Kidney (tissue), 13 donors: ENCODE measurements at regions not wholly inside any gene's neighbourhood (a gene's known extent, or its start where the extent isn't known, plus 50 kb on each side); places are given as distances from the start of the nearest gene placed in this dataset.

Experiments
- DNase-seq, 5 donors: peaks; one replicate each; pipeline ENCODE4 v3.0.0-alpha.2; 2013 to 2020
- FAIRE-seq: peaks from 2 replicates; lab custom pipeline; 2012; peaks lifted over from hg19 to GRCh38; lab: Jason Lieb, UNC
- H3K27ac ChIP-seq, 2 donors: one replicate each; pipeline ENCODE4 v1.7.0; 2013; ENCODE audit warnings: low read depth in 2 of 2, low read length in 2 of 2, inconsistent platforms in 1 of 2
- H3K27me3 ChIP-seq: one replicate; pipeline ENCODE4 v1.7.1; 2013; ENCODE audit warnings: low read length, inconsistent platforms; ENCODE audit not compliant: control insufficient read depth, insufficient read depth
- H3K36me3 ChIP-seq, 3 donors: one replicate each; pipeline versions ENCODE4 v1.7.0 to v1.7.1; 2013; ENCODE audit warnings: low read length in 3 of 3, control low read depth in 1 of 3, inconsistent platforms in 1 of 3; ENCODE audit not compliant: insufficient read depth in 3 of 3, control insufficient read depth in 2 of 3
- H3K4me1 ChIP-seq, 3 donors: one replicate each; pipeline versions ENCODE4 v1.7.0 to v1.7.1; 2013; ENCODE audit warnings: low read length in 3 of 3, inconsistent platforms in 1 of 3, low read depth in 1 of 3; ENCODE audit not compliant: control insufficient read depth in 2 of 3, insufficient read depth in 2 of 3
- H3K4me3 ChIP-seq, 3 donors: one replicate each; pipeline versions ENCODE4 v1.7.0 to v1.8.1; 2013; ENCODE audit warnings: low read length in 3 of 3, control low read depth in 1 of 3, inconsistent platforms in 1 of 3
- H3K9ac ChIP-seq, 3 donors: one replicate each; pipeline versions ENCODE4 v1.7.0 to v1.7.1; 2013; ENCODE audit warnings: low read length in 3 of 3, control low read depth in 1 of 3, inconsistent platforms in 1 of 3
- H3K9me3 ChIP-seq, 3 donors: one replicate each; pipeline versions ENCODE4 v1.7.0 to v1.7.1; 2013; ENCODE audit warnings: low read length in 3 of 3, control low read depth in 1 of 3, inconsistent platforms in 1 of 3; ENCODE audit not compliant: control insufficient read depth in 2 of 3, insufficient read depth in 1 of 3
- CTCF ChIP-seq: IDR thresholded peaks from 3 replicates; pipeline ENCODE4 v1.5.1; 2012; ENCODE audit warnings: mild to moderate bottlenecking, moderate library complexity, borderline replicate concordance; ENCODE audit not compliant: insufficient read depth; ENCODE audit errors: extremely low read depth
- intact Hi-C: fragments of 100-400 bp; cut with DNase I; formaldehyde crosslinking; loops from one replicate; pipeline ENCODE4 v1.11.1; 2022
- donor health status: control.
- donor health status: control.
- donor health status: control.
- donor health status: control.
- donor health status: control.
- donor health status: DM: yes; HTN: yes; CAD: no.
- donor health status: Normal renal cell carcinoma (clear cell type).

GRCh38 chr2:47315475-47315874 is 53.6 kb upstream of the EPCAM start:
- Histone ChIP-seq H3K36me3 (no peaks in the 10 kb centered on the region), H3K4me3 (no peak overlapping the region), H3K27ac (no peak overlapping the region), H3K4me1 (peaks cover 0 to 9% (median 6%) of the 10 kb centered on the region in 3 donors), H3K27me3 (no peaks in the 10 kb centered on the region), H3K9me3 (no peaks in the 10 kb centered on the region), H3K9ac (no peak overlapping the region)
- no peak for DNase-seq
- no peak for TF ChIP-seq CTCF
- intact Hi-C loops, result no loop called here
- FAIRE-seq, result no peak

GRCh38 chr2:47313728-47314127 is 55.4 kb upstream of the EPCAM start:
- no peak overlapping the region for H3K4me3 ChIP-seq
- no peak for FAIRE-seq
- no peak for DNase-seq
- H3K27ac ChIP-seq, result no peak overlapping the region
- H3K27me3 ChIP-seq, result no peaks in the 10 kb centered on the region
- no peak for TF ChIP-seq CTCF
- no peak overlapping the region for H3K9ac ChIP-seq
- H3K4me1 ChIP-seq, result peaks cover 4 to 18% (median 12%) of the 10 kb centered on the region in 3 donors
- H3K9me3 ChIP-seq, result no peaks in the 10 kb centered on the region
- H3K36me3 ChIP-seq, result no peaks in the 10 kb centered on the region
- intact Hi-C loops, result no loop called here

GRCh38 chr2:47313141-47313691 is 55.9 kb upstream of the EPCAM start:
- H3K4me1 ChIP-seq, result peaks cover 4 to 18% (median 12%) of the 10 kb centered on the region in 3 donors
- DNase-seq, result no peak
- TF ChIP-seq CTCF, result no peak
- H3K4me3 ChIP-seq, result no peak overlapping the region
- H3K36me3 ChIP-seq, result no peaks in the 10 kb centered on the region
- no peaks in the 10 kb centered on the region for H3K9me3 ChIP-seq
- H3K9ac ChIP-seq, result no peak overlapping the region
- H3K27ac ChIP-seq, result no peak overlapping the region
- FAIRE-seq, result no peak
- no peaks in the 10 kb centered on the region for H3K27me3 ChIP-seq
- intact Hi-C loops, result no loop called here

- peaks cover 4 to 18% (median 12%) of the 10 kb centered on the region in 3 donors for H3K4me1 ChIP-seq
- H3K36me3 ChIP-seq, result no peaks in the 10 kb centered on the region
- FAIRE-seq, result no peak
- H3K4me3 ChIP-seq, result no peak overlapping the region
- no peak for TF ChIP-seq CTCF
- no peaks in the 10 kb centered on the region for H3K9me3 ChIP-seq
- no peak overlapping the region for H3K27ac ChIP-seq
- intact Hi-C loops, result no loop called here
- DNase-seq, result no peak
- no peaks in the 10 kb centered on the region for H3K27me3 ChIP-seq
- no peak overlapping the region for H3K9ac ChIP-seq
These were observed 56.6 kb upstream of the EPCAM start for GRCh38 chr2:47312491-47312850.
